ENCODE measurements at regions not wholly inside any gene's neighbourhood (a gene's known extent, or its start where the extent isn't known, plus 50 kb on each side); places are given as distances from the start of the nearest gene placed in this dataset.

DNA sequence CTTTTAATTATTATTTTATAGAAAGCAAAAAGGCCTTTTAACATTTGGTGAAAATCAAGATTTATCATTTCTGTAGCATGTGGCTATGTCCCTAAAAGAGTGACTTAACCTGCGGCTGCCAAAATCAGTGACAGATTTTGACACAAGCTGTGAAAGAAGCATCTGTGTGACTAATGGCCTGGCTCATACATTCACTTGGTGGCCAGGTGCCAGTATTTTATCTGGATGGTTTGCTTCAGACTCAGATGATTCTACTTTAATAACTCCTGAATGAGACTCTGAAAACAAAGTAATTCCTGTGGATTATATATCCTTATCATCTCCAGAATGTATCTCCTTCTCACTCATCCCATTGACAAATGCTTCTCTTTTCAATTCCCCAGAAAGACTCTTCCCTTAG is 103.0 kb downstream of the FSCB start:
- Histone ChIP-seq H4K8ac (ENCODE audit: low read depth in 2 of 2, low read length in 2 of 2) (no peak overlapping the region), H3K9ac (ENCODE audit: low read depth, low read length) (no peak overlapping the region), H2BK5ac (ENCODE audit: low read depth, low read length, poor library complexity, severe bottlenecking) (no peak overlapping the region), H2BK15ac (ENCODE audit: low read depth, low read length) (no peak overlapping the region), H3K18ac (ENCODE audit: low read depth, low read length) (no peak overlapping the region), H3K9me3 (ENCODE audit: control insufficient read depth, insufficient read depth, low read length) (0 out of 2 replicates have a peak, but pooled peaks cover under 1% of the 10 kb centered on the region), H3K23ac (ENCODE audit: low read depth, low read length) (no peak overlapping the region), H2BK20ac (ENCODE audit: low read depth, low read length) (no peak overlapping the region), H2AK9ac (replicated peaks; ENCODE audit: low read depth, low read length, poor library complexity) (no peak overlapping the region), H3K4ac (ENCODE audit: low read depth, low read length) (no peak overlapping the region), H4K91ac (ENCODE audit: insufficient read depth, low read depth, low read length) (no peak overlapping the region), H2AK5ac (ENCODE audit: low read depth, low read length) (no peak overlapping the region), H3K36me3 (ENCODE audit: control insufficient read depth, insufficient read depth, low read length) (no peaks in the 10 kb centered on the region), H2AFZ (replicated peaks; ENCODE audit: low read length, poor library complexity) (no peak overlapping the region), H3K27ac (ENCODE audit: insufficient read depth, low read length) (no peak overlapping the region), H3K79me1 (ENCODE audit: low read depth in 1 of 2, low read length in 2 of 2) (no peaks in the 10 kb centered on the region), H3K4me1 (ENCODE audit: control insufficient read depth, insufficient read depth, low read length) (no peaks in the 10 kb centered on the region), H3K9me1 (ENCODE audit: insufficient read depth, low read length) (no peaks in the 10 kb centered on the region), H3K4me3 (ENCODE audit: insufficient read depth, low read depth, low read length) (no peak overlapping the region), H4K5ac (ENCODE audit: low read depth, low read length) (no peak overlapping the region), H3K14ac (replicated peaks; ENCODE audit: low read depth, low read length) (no peak overlapping the region), H3K4me2 (ENCODE audit: low read depth, low read length) (no peak overlapping the region), H3K56ac (ENCODE audit: extremely low read depth, insufficient read depth, low read length) (no peak overlapping the region), H3K27me3 (ENCODE audit: control insufficient read depth, insufficient read depth, low read length) (no peaks in the 10 kb centered on the region), H2BK120ac (ENCODE audit: low read depth, low read length) (no peak overlapping the region), H4K20me1 (ENCODE audit: insufficient read depth, low read length) (no peaks in the 10 kb centered on the region)
- ATAC-seq (ENCODE audit: low read depth) (no peak), DNase-seq (no peak)
- no peak for TF ChIP-seq MAZ (IDR thresholded peaks at IDR 0.05; ENCODE audit: borderline replicate concordance, low read depth, low read length)
- TF ChIP-seq, protein P1, sequence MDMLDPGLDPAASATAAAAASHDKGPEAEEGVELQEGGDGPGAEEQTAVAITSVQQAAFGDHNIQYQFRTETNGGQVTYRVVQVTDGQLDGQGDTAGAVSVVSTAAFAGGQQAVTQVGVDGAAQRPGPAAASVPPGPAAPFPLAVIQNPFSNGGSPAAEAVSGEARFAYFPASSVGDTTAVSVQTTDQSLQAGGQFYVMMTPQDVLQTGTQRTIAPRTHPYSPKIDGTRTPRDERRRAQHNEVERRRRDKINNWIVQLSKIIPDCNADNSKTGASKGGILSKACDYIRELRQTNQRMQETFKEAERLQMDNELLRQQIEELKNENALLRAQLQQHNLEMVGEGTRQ (IDR thresholded peaks at IDR 0.05; ENCODE audit: low read depth, low read length) = no peak
- no TSS peak for BruUV-seq (replicated peaks)
- dilution Hi-C loops (cut with HindIII; ENCODE audit: low sequenced_read_pairs, unreplicated experiment) (no loop called here), in situ Hi-C loops (cut with MboI; ENCODE audit: low sequenced_read_pairs) (no loop called here), intact Hi-C loops (cut with micrococcal nuclease) (no loop called here)
- ChIA-PET POLR2A (ENCODE audit: unreplicated experiment) (no interaction called here), CTCF (no interaction called here)
- no CpG with 5 or more reads among the region's 1 CpG for WGBS, 2 experiments (ENCODE audit: extremely low coverage in 2 of 2, insufficient read length in 1 of 2)
